Hepatocyte (in vitro differentiated cells): ENCODE measurements at regions not wholly inside any gene's neighbourhood (a gene's known extent, or its start where the extent isn't known, plus 50 kb on each side); places are given as distances from the start of the nearest gene placed in this dataset.

Source experiments
- CTCF ChIP-seq: fragments of 200-600 bp; sonication (generic); IDR thresholded peaks from 2 replicates; pipeline ENCODE4 v1.5.1; 2016; ENCODE audit warnings: antibody characterized with exemption, mild to moderate bottlenecking; ENCODE audit not compliant: poor library complexity
- EZH2 ChIP-seq: fragments of 200-600 bp; sonication (generic); IDR thresholded peaks from 2 replicates; pipeline ENCODE4 v1.6.1; 2016; ENCODE audit warnings: antibody characterized with exemption, mild to moderate bottlenecking, borderline replicate concordance
- EZH2phosphoT487 ChIP-seq: fragments of 200-600 bp; sonication (generic); IDR thresholded peaks from one replicate; pipeline ENCODE4 v1.6.1; 2018; ENCODE audit warnings: antibody characterized with exemption, mild to moderate bottlenecking, low read depth, moderate library complexity; ENCODE audit not compliant: unreplicated experiment, severe bottlenecking

- TF ChIP-seq CTCF (no peak), EZH2phosphoT487 (no peak), EZH2 (no peak)
Observed at GRCh38 chrX:141989134-141989533, 85.4 kb downstream of the MAGEC1 start.
